HG02763 (cell line): ENCODE measurements at regions not wholly inside any gene's neighbourhood (a gene's known extent, or its start where the extent isn't known, plus 50 kb on each side); places are given as distances from the start of the nearest gene placed in this dataset.
"Not testable (repeated sequence)": the region's sequence is repeated elsewhere in the genome, so short reads cannot be mapped to it uniquely, and the experiment has no call there.

Experiments
- ATAC-seq: cut with Tn5 transposase; IDR thresholded peaks from one replicate; pipeline ENCODE4 v1.9.1; 2021; ENCODE audit warnings: mild to moderate bottlenecking, moderate library complexity; ENCODE audit not compliant: unreplicated experiment

GRCh38 chrX:79026742-79027141 is 81.6 kb downstream of the P2RY10 start:
- ATAC-seq, result not testable (repeated sequence)

GRCh38 chrX:79035421-79035820 is 90.2 kb downstream of the P2RY10 start:
- no peak for ATAC-seq

GRCh38 chrX:79036157-79036880 is 91.1 kb downstream of the P2RY10 start:
- ATAC-seq, result no peak

GRCh38 chrX:79065696-79066095 is 78.8 kb upstream of the GPR174 start:
- ATAC-seq, result peak; percentile 98

GRCh38 chrX:79078114-79078513 is 66.4 kb upstream of the GPR174 start:
- ATAC-seq, result no peak

GRCh38 chrX:79079477-79079876 is 65.0 kb upstream of the GPR174 start:
- no peak for ATAC-seq

- no peak for ATAC-seq
Measured at GRCh38 chrX:79080141-79080540, 64.3 kb upstream of the GPR174 start.

GRCh38 chrX:79081895-79082512 is 62.5 kb upstream of the GPR174 start:
- peak; percentile 44 for ATAC-seq

GRCh38 chrX:79082899-79083298 is 61.6 kb upstream of the GPR174 start:
- no peak for ATAC-seq

- ATAC-seq, result no peak
Measured at GRCh38 chrX:79084923-79085322, 59.6 kb upstream of the GPR174 start.

GRCh38 chrX:79089896-79090584 is 54.4 kb upstream of the GPR174 start:
- ATAC-seq, result no peak

- ATAC-seq, result no peak
Measured at GRCh38 chrX:79094075-79094832, 50.2 kb upstream of the GPR174 start.
